ENCODE measurements at regions not wholly inside any gene's neighbourhood (a gene's known extent, or its start where the extent isn't known, plus 50 kb on each side); places are given as distances from the start of the nearest gene placed in this dataset.

- Mint-ChIP-seq H3K4me1 (ENCODE audit: low read depth) (no peaks in the 10 kb centered on the region), H3K9me3 (no peaks in the 10 kb centered on the region), H3K4me3 (no peak overlapping the region), H3K36me3 (ENCODE audit: insufficient read depth) (no peaks in the 10 kb centered on the region), H3K27me3 (ENCODE audit: low read depth) (peaks cover under 1% of the 10 kb centered on the region)
- DNase-seq (no peak), ATAC-seq (no peak)
These were observed 178.0 kb downstream of the PRDM2 start for GRCh38 chr1:13878021-13878420.

GRCh38 chr1:13878451-13878850, 178.5 kb downstream of the PRDM2 start:
- Mint-ChIP-seq H3K27me3 (ENCODE audit: low read depth) (peaks cover 4% of the 10 kb centered on the region), H3K4me3 (no peak overlapping the region), H3K9me3 (no peaks in the 10 kb centered on the region), H3K36me3 (ENCODE audit: insufficient read depth) (no peaks in the 10 kb centered on the region), H3K4me1 (ENCODE audit: low read depth) (no peaks in the 10 kb centered on the region)
- ATAC-seq (no peak), DNase-seq (no peak)

- Mint-ChIP-seq H3K36me3 (ENCODE audit: insufficient read depth) (no peaks in the 10 kb centered on the region), H3K4me1 (ENCODE audit: low read depth) (no peaks in the 10 kb centered on the region), H3K27me3 (ENCODE audit: low read depth) (peaks cover 11% of the 10 kb centered on the region), H3K4me3 (no peak overlapping the region), H3K9me3 (no peaks in the 10 kb centered on the region)
- DNase-seq = no peak
- no peak for ATAC-seq
These were observed 181.5 kb downstream of the PRDM2 start for GRCh38 chr1:13881385-13882088.

GRCh38 chr1:13888351-13888986, 188.5 kb downstream of the PRDM2 start:
- Mint-ChIP-seq H3K36me3 (ENCODE audit: insufficient read depth) (no peaks in the 10 kb centered on the region), H3K9me3 (no peaks in the 10 kb centered on the region), H3K4me1 (ENCODE audit: low read depth) (peaks cover 8% of the 10 kb centered on the region), H3K27me3 (ENCODE audit: low read depth) (peaks cover 27% of the 10 kb centered on the region), H3K4me3 (no peak overlapping the region)
- ATAC-seq (no peak), DNase-seq (no peak)

- Mint-ChIP-seq H3K4me1 (ENCODE audit: low read depth) (peaks cover 8% of the 10 kb centered on the region), H3K36me3 (ENCODE audit: insufficient read depth) (no peaks in the 10 kb centered on the region), H3K27me3 (ENCODE audit: low read depth) (peaks cover 35% of the 10 kb centered on the region), H3K4me3 (no peak overlapping the region), H3K9me3 (no peaks in the 10 kb centered on the region)
- DNase-seq = no peak
- no peak for ATAC-seq
These were observed 189.5 kb downstream of the PRDM2 start for GRCh38 chr1:13889495-13889894.

- ATAC-seq (no peak), DNase-seq (no peak)
- peaks cover 41% of the 10 kb centered on the region for H3K27me3 Mint-ChIP-seq (ENCODE audit: low read depth)
- peaks cover 8% of the 10 kb centered on the region for H3K4me1 Mint-ChIP-seq (ENCODE audit: low read depth)
- H3K36me3 Mint-ChIP-seq (ENCODE audit: insufficient read depth) = no peaks in the 10 kb centered on the region
- no peak overlapping the region for H3K4me3 Mint-ChIP-seq
- no peaks in the 10 kb centered on the region for H3K9me3 Mint-ChIP-seq
These were observed 190.8 kb downstream of the PRDM2 start for GRCh38 chr1:13890766-13891165.

GRCh38 chr1:13892198-13892597, 192.2 kb downstream of the PRDM2 start:
- peaks cover 41% of the 10 kb centered on the region for H3K27me3 Mint-ChIP-seq (ENCODE audit: low read depth)
- no peak overlapping the region for H3K4me3 Mint-ChIP-seq
- DNase-seq = no peak
- no peak for ATAC-seq
- no peaks in the 10 kb centered on the region for H3K9me3 Mint-ChIP-seq
- H3K36me3 Mint-ChIP-seq (ENCODE audit: insufficient read depth) = no peaks in the 10 kb centered on the region
- peaks cover 8% of the 10 kb centered on the region for H3K4me1 Mint-ChIP-seq (ENCODE audit: low read depth)

GRCh38 chr1:13892671-13893325, 192.8 kb downstream of the PRDM2 start:
- Mint-ChIP-seq H3K4me1 (ENCODE audit: low read depth) (peaks cover 8% of the 10 kb centered on the region), H3K4me3 (no peak overlapping the region), H3K36me3 (ENCODE audit: insufficient read depth) (no peaks in the 10 kb centered on the region), H3K27me3 (ENCODE audit: low read depth) (peaks cover 41% of the 10 kb centered on the region), H3K9me3 (no peaks in the 10 kb centered on the region)
- peak in 1 of 2 donors; percentile 34 for ATAC-seq
- no peak for DNase-seq

GRCh38 chr1:13893409-13893821, 193.4 kb downstream of the PRDM2 start:
- H3K36me3 Mint-ChIP-seq (ENCODE audit: insufficient read depth) = no peaks in the 10 kb centered on the region
- ATAC-seq = no peak

GRCh38 chr1:13896932-13897331, 196.9 kb downstream of the PRDM2 start:
- DNase-seq (no peak), ATAC-seq (no peak)
- Mint-ChIP-seq H3K27me3 (ENCODE audit: low read depth) (peaks cover 31% of the 10 kb centered on the region), H3K9me3 (no peaks in the 10 kb centered on the region), H3K36me3 (ENCODE audit: insufficient read depth) (no peaks in the 10 kb centered on the region), H3K4me1 (ENCODE audit: low read depth) (peaks cover 8% of the 10 kb centered on the region), H3K4me3 (no peak overlapping the region)

More at GRCh38 chr1:13893409-13893821, 193.4 kb downstream of the PRDM2 start:
- Mint-ChIP-seq H3K4me1 (ENCODE audit: low read depth) (peaks cover 8% of the 10 kb centered on the region), H3K9me3 (no peaks in the 10 kb centered on the region), H3K4me3 (no peak overlapping the region), H3K27me3 (ENCODE audit: low read depth) (peaks cover 41% of the 10 kb centered on the region)
- DNase-seq = no peak

GRCh38 chr1:13898406-13898805, 198.4 kb downstream of the PRDM2 start:
- H3K27me3 Mint-ChIP-seq (ENCODE audit: low read depth) = peaks cover 21% of the 10 kb centered on the region
- H3K9me3 Mint-ChIP-seq = no peaks in the 10 kb centered on the region

GRCh38 chr1:13899856-13900255, 199.9 kb downstream of the PRDM2 start:
- no peak overlapping the region for H3K4me3 Mint-ChIP-seq
- H3K9me3 Mint-ChIP-seq = peaks cover 4% of the 10 kb centered on the region
- no peaks in the 10 kb centered on the region for H3K4me1 Mint-ChIP-seq (ENCODE audit: low read depth)
- no peak for DNase-seq
- ATAC-seq = no peak
- no peaks in the 10 kb centered on the region for H3K36me3 Mint-ChIP-seq (ENCODE audit: insufficient read depth)
- H3K27me3 Mint-ChIP-seq (ENCODE audit: low read depth) = peaks cover 7% of the 10 kb centered on the region

More at GRCh38 chr1:13898406-13898805, 198.4 kb downstream of the PRDM2 start:
- no peak for DNase-seq
- H3K36me3 Mint-ChIP-seq (ENCODE audit: insufficient read depth) = no peaks in the 10 kb centered on the region
- no peak overlapping the region for H3K4me3 Mint-ChIP-seq
- H3K4me1 Mint-ChIP-seq (ENCODE audit: low read depth) = peaks cover 1% of the 10 kb centered on the region
- ATAC-seq = no peak

GRCh38 chr1:13900583-13900982, 200.6 kb downstream of the PRDM2 start:
- no peaks in the 10 kb centered on the region for H3K4me1 Mint-ChIP-seq (ENCODE audit: low read depth)
- no peak for DNase-seq
- H3K9me3 Mint-ChIP-seq = peaks cover 5% of the 10 kb centered on the region
- H3K27me3 Mint-ChIP-seq (ENCODE audit: low read depth) = no peaks in the 10 kb centered on the region
- H3K36me3 Mint-ChIP-seq (ENCODE audit: insufficient read depth) = no peaks in the 10 kb centered on the region
- no peak overlapping the region for H3K4me3 Mint-ChIP-seq
- no peak for ATAC-seq

- ATAC-seq (no peak), DNase-seq (no peak)
- Mint-ChIP-seq H3K36me3 (ENCODE audit: insufficient read depth) (no peaks in the 10 kb centered on the region), H3K27me3 (ENCODE audit: low read depth) (no peaks in the 10 kb centered on the region), H3K4me3 (no peak overlapping the region), H3K4me1 (ENCODE audit: low read depth) (no peaks in the 10 kb centered on the region), H3K9me3 (peaks cover 5% of the 10 kb centered on the region)
These were observed 201.1 kb downstream of the PRDM2 start for GRCh38 chr1:13901039-13901438.

- ATAC-seq = no peak
- H3K4me1 Mint-ChIP-seq (ENCODE audit: low read depth) = no peaks in the 10 kb centered on the region
- peaks cover 5% of the 10 kb centered on the region for H3K9me3 Mint-ChIP-seq
These were observed 201.6 kb downstream of the PRDM2 start for GRCh38 chr1:13901597-13901996.

More at GRCh38 chr1:13901597-13901996, 201.6 kb downstream of the PRDM2 start:
- Mint-ChIP-seq H3K36me3 (ENCODE audit: insufficient read depth) (no peaks in the 10 kb centered on the region), H3K4me3 (no peak overlapping the region), H3K27me3 (ENCODE audit: low read depth) (no peaks in the 10 kb centered on the region)
- no peak for DNase-seq

All from activated T-cell treated with anti-CD3 and anti-CD28 coated beads, Interleukin-2, amount 50 U/mL, for 4 hours (primary cell).